GM23338 (cell line): ENCODE measurements at regions not wholly inside any gene's neighbourhood (a gene's known extent, or its start where the extent isn't known, plus 50 kb on each side); places are given as distances from the start of the nearest gene placed in this dataset.

Experiments used
- EZH2 ChIP-seq: fragments of 200-600 bp; sonication (generic); IDR thresholded peaks from one replicate; pipeline ENCODE4 v1.8.0; 2017; ENCODE audit warnings: antibody characterized with exemption, mild to moderate bottlenecking, low read depth; ENCODE audit not compliant: unreplicated experiment
- STAT1 ChIP-seq: IDR thresholded peaks from one replicate; pipeline ENCODE4 v1.6.1; 2016; ENCODE audit warnings: antibody characterized with exemption; ENCODE audit not compliant: unreplicated experiment
- TF ChIP-seq, protein P1 (sequence below), 2 experiments: fragments of 200-600 bp in 1 of 2; sonication (generic) in 1 of 2; conservative IDR thresholded peaks; 2 replicates each; pipeline versions ENCODE4 v1.5.1 to v1.6.1; 2016 to 2017; ENCODE audit warnings: antibody characterized with exemption in 2 of 2, low read depth in 2 of 2, mild to moderate bottlenecking in 2 of 2, moderate library complexity in 1 of 2

DNA sequence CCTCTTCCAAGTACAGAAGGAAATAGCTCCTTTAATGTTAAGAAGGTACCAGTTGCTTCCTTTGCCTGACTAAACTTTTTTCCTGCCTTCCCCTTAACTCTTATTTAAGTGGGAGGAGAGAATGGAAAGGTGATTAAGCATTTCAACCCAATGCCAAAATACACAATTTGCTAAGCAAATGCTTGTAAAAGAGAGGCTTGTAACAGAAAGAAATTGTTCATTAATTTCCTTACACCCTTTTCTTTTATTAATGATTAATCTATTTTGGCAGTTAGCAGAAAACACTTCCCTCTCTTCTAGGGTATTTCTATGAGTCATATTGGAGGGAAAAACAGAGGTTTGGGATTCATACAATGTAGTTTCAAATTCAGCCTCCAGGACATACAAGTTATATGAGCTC, 427.6 kb upstream of the FAT3 start:
- TF ChIP-seq STAT1 (no peak), EZH2 (no peak)
- TF ChIP-seq, protein P1, sequence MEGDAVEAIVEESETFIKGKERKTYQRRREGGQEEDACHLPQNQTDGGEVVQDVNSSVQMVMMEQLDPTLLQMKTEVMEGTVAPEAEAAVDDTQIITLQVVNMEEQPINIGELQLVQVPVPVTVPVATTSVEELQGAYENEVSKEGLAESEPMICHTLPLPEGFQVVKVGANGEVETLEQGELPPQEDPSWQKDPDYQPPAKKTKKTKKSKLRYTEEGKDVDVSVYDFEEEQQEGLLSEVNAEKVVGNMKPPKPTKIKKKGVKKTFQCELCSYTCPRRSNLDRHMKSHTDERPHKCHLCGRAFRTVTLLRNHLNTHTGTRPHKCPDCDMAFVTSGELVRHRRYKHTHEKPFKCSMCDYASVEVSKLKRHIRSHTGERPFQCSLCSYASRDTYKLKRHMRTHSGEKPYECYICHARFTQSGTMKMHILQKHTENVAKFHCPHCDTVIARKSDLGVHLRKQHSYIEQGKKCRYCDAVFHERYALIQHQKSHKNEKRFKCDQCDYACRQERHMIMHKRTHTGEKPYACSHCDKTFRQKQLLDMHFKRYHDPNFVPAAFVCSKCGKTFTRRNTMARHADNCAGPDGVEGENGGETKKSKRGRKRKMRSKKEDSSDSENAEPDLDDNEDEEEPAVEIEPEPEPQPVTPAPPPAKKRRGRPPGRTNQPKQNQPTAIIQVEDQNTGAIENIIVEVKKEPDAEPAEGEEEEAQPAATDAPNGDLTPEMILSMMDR (conservative IDR thresholded peaks at IDR 0.05; ENCODE audit: low read depth in 2 of 2) = no peak
